HG03196 (cell line): ENCODE measurements at regions not wholly inside any gene's neighbourhood (a gene's known extent, or its start where the extent isn't known, plus 50 kb on each side); places are given as distances from the start of the nearest gene placed in this dataset.
"Not testable (repeated sequence)": the region's sequence is repeated elsewhere in the genome, so short reads cannot be mapped to it uniquely, and the experiment has no call there.

ENCODE experiments used
- ATAC-seq: cut with Tn5 transposase; IDR thresholded peaks from one replicate; pipeline ENCODE4 v1.9.1; 2021; ENCODE audit not compliant: unreplicated experiment

DNA sequence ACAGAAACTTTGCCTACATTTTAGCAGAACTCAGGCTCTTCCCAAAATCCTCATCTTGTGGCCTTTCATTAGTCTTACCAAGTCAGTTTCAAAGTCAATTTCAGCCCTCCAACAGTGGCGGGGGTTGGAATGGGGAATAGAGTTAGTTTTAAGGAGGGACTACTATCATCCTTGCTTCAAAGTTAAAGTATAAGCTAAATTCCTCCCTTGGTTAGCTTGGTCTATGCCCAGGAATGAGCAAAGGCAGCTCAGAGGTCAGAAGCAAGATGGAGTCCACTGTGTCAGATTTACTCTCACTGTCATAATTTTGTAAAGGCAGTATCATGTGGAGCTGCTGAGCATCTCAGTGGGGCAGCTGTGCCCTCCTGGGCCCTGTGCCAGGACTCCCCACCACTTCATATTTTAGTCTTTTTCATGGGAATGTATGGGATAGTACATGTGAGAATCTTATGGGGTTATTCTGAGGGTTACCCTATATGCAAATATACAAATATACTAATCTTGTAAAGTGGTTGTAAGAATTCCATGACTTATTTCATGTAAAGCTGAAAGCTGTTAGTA is 145.2 kb upstream of the MMADHC start:
- ATAC-seq = no peak

DNA sequence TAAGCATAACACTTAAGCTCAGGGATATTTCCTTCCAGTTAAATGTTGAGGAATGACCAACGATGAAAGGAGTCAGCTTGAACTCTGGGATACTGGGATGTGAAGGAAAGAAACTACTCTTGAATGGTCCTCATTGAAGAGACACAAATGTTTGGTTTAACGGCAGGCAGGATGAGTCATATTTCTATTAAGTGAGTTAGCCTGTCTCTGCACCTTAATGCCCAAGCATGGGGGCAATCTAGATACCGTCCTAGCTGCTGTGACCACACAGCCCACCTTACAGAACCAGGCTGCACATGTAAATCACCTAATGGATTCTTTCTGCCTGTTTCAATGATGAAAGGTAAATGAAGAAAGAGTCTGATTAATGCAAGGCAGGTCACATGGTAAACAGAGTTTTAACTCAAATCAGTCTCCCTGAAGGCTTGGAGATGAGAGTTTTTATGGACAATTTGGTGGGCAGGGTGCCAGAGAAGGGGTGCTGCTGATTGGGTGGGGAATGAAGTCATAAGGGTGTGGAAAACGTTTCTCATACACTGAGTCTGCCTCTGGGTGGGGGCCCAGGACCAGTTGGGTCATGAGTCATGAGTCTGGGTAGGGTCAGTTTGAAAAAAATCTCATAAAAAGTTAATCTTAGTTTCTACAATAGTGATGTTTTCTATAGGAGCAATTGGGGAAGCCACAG is 144.6 kb upstream of the MMADHC start:
- ATAC-seq = no peak

DNA sequence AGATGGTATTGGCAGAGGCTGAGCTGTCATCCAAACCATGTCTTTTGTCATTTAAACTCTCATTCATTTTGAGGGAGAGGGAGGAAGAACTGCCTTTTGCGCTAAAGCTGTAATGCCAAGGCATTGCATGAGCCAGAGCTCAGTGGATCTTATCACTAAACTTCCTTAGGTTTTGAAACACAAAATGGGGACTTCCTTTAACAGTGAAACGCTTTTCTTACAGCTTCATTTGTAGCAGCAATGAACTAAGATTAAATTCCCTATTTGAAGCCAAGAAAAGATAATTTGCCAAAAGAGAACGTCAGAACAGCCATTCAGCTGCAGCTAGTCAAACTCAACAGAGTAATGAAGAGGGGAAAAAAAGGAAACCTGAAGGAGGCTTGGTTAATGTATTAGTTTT is 143.5 kb upstream of the MMADHC start:
- no peak for ATAC-seq

DNA sequence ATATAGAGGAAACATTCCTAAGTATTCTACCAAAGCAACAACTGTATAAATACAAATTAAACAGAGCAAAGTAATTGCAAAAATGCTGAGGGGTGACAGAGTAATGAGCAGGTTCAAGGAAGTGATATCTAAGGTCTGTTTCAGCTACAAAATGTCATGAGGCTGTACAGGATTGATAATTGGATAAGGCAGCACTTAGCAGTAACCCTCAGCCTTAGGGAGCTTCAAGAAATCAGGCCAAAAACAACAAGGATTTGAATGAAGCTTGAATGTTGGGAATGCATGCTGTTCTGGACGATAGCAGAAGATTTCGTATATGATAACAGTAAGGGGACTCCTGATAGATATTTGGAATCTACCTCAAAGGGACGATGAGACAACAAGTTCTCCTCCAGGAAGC is 142.0 kb upstream of the MMADHC start:
- ATAC-seq = no peak

DNA sequence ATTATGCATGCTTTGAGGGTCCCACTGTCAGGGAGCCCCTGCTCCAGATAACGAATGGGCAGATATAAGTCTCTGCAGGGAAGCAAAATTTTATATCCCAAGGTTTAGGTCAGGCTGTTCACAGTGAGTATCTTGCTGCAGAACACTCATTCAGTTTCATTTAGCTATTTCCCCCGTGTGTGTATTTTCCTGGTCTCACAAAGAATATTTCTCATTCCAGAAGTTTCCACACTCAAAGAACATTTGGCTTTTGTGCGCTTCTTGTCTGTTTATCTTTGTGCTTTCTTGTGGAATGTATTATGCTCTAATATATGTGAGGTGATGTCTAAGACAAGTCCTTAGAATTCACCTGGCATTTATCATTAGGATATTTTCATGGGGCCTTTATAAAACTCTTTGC is 140.4 kb upstream of the MMADHC start:
- ATAC-seq = no peak

DNA sequence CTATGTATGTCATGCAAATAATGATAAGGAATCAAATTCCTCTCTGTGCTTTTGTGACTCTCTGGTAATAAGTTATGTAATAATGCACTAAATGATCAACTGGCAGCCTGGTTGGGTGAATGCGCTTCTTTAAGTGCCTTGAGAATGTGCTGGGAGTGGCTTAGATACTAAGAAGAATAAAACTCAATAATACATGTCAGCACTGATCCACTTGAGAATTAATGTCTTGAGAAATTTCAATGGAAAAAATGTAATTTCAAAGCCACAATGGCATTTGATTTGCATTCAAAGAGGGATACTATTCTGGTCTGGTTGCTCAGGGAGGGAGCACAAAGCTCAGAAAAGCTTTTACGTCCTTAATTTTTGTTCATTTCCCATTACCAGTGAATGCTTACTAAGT is 137.7 kb upstream of the MMADHC start:
- ATAC-seq = no peak

DNA sequence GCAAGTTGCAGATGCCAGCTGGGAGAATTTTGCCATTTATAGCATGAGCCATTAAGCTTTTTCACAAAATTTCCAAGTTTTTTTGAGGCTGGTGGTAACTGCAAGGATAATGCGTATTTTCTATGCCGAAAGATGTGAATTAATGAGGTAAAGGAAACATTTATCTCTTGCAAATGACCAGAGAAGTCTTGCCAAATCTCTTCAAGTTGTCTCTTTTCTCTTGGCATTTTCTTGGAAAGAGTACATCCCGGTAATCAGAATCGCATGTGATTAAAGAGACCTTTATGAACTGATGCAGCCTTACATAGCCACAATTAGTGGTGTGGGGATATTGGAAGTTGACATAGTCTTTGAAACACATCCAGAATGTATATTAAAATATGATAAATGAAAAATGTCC is 136.5 kb upstream of the MMADHC start:
- ATAC-seq = no peak

DNA sequence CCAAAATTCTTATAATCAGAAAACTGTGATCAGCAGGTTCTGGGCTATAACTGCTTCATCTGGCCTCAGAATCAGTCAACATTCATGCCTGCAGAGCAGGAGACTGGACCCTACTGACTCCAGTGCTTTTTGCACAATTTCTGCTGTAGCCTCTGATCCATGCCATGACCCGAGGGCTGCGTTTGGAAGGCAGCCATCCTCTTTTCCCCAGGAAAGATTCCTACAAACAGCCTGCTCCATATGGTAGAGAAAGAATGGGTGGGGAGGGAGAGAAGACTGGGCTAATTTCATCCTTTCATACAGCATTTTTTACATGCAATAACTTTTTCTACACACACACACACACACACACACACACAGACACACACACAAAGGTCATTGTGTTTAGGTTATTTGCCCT is 133.0 kb upstream of the MMADHC start:
- ATAC-seq = no peak

DNA sequence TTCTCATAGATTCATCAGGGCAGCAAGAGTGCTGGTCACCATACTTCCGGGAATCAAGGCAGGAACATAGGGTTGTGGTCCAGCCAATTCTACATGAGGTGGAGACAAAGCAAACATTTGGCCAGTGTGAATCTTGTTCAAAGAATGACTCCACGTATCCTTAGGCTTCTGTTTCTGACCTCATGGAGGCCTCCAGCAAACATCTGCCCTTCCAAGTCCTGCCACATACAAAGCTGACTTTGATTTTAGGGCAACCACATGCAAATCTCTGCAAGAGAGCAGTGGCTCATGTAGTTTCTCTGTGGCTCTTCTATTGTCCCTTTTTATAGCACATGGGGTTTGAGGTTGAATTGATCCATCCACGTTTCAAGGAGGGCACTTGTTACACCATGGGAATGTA is 132.1 kb upstream of the MMADHC start:
- no peak for ATAC-seq

DNA sequence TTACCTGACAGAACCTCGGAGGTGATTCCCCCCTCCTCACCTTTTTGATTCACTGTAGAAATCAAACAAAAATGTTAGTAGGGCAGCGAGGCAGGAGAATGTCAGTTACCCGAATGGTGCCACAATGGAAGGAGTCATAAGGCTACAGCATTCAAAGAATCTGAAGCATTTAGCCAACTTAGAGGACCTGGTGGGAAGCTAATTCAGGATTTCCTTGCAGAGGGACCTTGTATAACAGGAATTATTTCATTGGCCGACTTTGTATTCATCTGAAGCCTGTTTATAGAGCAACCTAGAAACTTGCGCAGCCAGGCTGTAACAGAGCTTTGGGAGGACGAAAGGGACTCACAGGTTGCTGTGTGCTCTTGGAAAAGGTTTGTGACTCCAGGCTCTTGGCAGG is 129.1 kb upstream of the MMADHC start:
- ATAC-seq = no peak

DNA sequence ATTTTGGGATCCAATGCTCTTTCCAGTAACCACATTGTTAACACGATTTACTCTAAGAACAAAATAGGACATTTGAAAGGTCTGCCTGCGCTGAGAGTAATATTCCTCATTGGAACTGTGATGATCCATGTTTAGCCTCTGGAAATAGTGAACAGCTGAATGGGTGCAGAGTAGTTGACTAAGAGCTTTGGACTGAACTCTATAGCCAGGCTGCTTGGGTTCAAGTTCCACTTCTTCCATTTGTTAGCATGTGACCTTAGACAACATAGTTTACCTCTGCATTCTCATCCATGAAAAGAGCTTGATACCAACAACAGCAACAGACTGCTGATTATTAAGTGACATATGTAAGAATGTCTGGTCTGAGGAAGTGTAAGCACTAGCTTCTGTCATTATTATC is 128.3 kb upstream of the MMADHC start:
- no peak for ATAC-seq

DNA sequence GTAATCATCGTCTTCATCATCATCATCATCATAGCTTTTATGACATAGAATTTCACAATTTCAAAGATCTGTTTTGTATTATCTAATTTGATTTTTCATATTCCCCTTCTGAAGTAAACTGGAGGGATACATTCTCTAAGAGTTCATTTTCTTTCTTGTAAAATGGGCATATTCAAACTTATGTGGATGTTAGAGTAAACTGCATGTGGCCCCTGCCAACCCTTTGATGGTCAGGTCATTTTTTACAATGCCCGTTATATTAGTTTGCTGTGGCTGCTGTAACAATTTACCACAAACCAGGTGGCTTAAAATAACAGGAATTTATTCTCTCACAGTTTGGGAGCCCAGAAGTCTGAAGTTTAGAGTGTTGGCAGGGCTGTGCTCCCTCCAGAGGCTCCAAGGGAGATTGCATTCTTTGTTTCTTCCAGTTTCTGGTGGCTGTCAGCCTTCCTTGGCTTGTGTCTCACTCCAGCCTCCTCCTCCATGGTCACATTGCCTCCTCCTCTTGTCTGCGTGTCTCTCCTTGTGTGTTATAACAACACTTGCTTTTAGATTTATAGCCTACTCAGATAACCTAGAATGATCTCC is 127.5 kb upstream of the MMADHC start:
- peak; percentile 64 for ATAC-seq

DNA sequence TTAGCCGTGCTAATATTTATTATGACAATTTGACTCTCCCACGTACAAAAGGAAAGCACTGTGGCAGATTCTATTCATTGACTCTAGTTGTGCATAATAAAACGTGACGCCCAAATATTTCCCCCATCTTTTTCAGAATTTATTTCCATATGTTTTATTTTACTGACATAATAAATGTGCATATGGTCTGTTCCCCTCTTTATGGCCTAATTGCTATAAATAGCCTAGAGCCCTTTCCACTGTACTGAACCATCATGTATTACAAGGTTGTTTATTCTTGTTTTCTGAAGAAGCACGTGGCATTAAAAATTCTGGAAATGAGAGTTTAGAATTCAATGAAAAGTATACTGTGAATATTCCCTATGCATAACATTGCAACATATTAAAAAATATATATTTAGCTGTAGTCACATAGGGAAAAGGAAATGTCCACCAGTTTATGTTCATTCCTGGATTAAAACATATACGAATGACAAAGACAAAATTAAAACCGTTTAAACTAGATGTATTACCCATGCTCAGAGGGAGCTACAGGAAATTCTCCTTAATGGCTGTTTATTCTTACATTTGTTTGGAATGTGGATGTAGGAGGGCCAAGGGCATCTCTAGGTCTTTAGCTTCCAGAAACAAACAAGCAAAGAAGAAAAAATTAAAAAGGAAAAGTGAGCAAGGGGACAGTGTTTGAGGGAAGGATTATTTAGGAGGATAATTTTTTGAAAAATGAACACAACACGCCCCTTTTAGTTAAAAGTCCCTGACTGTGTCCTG is 122.1 kb upstream of the MMADHC start:
- ATAC-seq = no peak

DNA sequence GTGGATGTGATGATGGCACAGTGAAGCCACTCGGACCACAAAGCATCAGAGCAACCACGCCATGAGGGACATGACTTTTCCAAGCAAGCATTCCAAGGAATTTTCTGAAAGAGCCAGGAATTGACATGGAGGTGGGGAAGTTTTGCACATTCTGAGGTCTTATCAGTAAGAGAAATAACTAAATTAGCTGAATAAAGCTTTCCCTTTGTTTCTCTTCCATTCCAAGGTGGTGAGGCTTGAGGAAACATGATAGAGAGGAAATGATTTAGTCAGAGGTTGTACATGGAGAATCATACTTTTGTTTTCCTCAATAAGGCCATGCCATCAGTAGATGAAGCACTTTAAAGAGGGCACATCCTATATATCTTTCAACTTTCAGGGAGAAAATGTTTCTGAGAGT is 115.7 kb upstream of the MMADHC start:
- ATAC-seq = no peak

DNA sequence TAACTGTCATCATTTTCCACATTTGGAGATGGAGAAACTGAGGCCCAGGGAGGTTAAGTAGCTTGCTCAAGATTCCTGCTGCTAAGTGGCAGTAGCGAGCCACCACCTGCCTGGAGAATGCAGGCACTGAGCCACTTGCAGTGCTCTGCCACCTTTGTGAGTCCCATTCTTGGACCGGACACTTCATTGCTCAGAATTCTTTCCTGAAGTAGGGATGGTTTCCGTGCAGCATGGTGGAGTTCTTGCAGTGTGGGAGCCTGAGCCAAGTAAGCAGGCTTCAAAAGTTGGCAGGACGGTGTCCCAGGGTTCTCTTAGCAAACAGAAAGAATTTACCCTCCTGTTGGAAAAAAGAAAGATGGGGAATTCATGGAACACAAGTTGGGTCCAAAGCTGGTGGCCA is 115.0 kb upstream of the MMADHC start:
- ATAC-seq = no peak

DNA sequence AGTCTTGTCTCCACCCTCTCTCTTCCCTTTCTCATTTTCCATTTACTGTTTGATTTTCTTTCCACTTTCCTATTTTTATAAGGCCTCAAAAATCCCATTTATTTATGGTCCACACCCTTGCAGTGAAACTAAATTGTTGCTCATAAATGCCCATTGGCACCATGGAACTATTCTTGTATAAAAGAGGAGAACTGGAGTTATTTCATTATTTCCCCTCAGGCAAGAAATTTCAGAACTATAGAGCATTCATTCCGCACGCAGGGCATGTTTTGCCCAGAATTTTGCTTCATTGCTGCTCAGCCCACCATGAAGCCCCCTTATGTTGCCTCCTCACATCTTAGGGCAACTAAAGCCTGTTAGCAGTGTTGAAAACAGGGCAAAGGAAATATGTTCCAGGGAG is 113.7 kb upstream of the MMADHC start:
- no peak for ATAC-seq

DNA sequence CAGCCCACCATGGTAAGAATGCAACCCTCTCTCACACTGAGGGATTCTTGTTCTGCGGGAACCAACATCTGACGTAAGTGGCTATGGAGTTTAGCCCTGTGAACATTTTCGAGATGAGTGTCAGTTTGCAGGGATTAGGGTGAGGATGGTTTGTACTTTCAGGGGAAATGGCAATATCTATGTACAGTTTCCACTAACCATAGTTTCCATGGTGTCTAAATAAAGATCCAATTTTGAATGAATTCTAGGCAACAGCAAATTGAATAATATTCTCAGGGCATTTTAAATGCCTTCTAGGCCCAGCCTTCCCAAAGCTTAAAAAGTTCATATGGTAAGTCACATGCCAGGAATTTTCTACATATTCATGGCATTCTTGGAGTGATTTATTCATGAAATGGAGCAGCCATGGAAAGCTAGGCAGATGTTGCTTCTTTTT is 105.4 kb upstream of the MMADHC start:
- no peak for ATAC-seq

DNA sequence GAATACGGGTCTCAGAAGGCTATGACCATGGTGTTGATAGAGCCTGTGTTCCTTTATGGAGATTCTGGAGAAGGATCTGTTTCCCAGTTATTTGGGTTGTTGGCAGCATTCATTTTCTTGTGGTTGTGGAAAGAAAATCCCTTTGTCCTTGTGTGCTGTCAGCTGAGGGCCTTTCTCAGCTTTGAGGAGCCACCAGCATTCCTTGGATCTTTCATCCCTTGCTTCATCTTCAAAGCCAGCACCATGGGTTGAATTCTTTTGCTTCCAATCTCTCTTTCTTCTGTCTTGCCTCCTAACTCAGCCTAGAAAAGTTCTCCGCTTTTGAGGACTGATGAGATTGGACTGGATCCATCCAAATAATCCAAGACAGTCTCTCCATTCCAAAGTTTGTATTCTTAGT is 103.2 kb upstream of the MMADHC start:
- no peak for ATAC-seq

DNA sequence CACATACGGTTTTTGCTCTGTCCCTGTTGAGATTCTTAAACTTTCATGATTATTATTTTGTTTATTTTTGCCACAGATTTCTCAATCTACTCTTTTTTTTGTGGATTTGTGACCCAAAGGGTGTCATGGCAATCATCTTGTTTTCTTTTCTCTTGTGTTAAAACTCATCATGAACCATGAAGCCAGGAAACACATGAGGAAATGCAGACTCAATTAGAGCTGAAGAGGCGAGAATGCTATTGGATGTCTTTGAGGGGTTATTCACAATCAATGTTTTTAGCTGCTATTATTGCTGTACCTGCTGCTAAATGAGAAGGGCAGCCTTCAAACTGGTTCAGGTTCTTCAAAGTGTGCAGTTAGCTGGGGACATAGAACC is 99.5 kb upstream of the MMADHC start:
- no peak for ATAC-seq

DNA sequence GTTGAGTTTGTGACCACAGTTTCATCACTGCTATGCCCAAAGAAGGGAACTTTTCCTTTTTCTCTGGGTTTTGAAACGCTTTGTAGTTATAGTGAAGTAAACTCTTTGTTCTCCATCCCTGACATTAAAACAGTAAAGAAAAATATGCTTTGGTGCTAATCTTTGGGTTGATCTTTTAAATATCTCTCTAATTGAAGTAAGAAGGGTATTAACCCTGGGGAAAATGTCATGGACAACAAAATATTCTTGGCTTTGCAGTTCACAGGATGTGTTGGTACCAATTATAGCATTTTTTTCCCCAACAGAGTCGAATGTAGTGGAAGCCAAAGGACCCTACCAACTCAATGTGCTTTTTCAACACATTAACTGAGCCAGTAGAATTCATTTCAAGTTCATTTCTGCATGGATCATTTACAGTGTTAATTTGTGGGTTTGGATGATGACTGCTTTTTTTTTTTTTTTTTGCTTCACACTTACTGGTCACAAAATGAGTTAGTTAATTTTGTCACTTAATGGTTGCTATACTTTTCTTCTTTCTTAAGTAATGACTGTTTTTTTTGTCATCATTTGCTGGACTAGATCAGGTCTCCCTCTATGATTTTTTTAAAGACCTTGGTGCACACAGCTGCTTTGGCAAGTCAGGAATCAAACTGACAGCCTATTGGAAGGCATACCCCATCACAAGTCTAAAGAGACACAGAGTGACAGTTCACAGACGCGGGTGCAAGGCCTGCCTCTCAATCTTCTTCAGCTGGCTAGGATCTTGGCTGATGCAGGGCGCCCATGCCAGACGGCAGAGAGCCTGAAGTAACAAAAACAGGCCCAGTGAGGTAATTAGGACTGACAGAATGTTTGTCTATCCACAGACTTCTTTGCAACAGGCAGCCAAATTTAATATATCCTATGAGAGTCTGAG is 98.8 kb upstream of the MMADHC start:
- ATAC-seq = no peak

DNA sequence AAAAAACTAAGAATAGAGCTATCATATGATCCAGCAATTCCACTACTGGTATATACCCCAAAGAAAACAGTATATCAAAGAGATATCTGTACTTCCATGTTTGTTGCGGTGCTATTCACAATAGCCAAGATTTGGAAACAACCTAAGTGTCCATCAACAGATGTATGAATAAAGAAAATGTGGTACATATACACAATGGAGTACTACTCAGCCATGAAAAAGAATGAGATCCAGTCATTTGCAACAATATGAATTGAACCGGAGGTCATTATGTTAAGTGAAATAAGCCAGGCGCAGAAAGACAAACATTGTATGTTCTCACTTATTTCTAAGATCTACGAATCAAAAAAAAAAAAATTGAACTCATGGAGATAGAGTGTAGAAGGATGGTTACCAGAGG is 97.8 kb upstream of the MMADHC start:
- not testable (repeated sequence) for ATAC-seq
